Esophagus squamous epithelium (tissue), 4 donors: ENCODE measurements at regions not wholly inside any gene's neighbourhood (a gene's known extent, or its start where the extent isn't known, plus 50 kb on each side); places are given as distances from the start of the nearest gene placed in this dataset.

ENCODE experiments used
- CTCF ChIP-seq, 6 experiments: fragments of 450-650 bp in 4 of 6; fragments of 200-600 bp in 2 of 6; sonication (generic) in 2 of 6; IDR thresholded peaks; one replicate each; pipeline ENCODE4 v1.5.1; 2016 to 2019; ENCODE audit warnings: antibody characterized with exemption in 6 of 6, mild to moderate bottlenecking in 4 of 6, moderate library complexity in 4 of 6
- POLR2A ChIP-seq, 4 donors: fragments of 450-650 bp; IDR thresholded peaks; one replicate each; pipeline ENCODE4 v1.6.1; 2017; ENCODE audit warnings: antibody characterized with exemption in 4 of 4, mild to moderate bottlenecking in 4 of 4, moderate library complexity in 3 of 4

GRCh38 chr3:28104896-28105534, 136.4 kb upstream of the CMC1 start:
- TF ChIP-seq POLR2A (IDR thresholded peaks at IDR 0.05) (no peak), CTCF (IDR thresholded peaks at IDR 0.05) (no peak)
